DMS153 treated with DMSO at 0.1 percent for 48 hours (cell line): ENCODE measurements at regions not wholly inside any gene's neighbourhood (a gene's known extent, or its start where the extent isn't known, plus 50 kb on each side); places are given as distances from the start of the nearest gene placed in this dataset.
"Not testable (repeated sequence)": the region's sequence is repeated elsewhere in the genome, so short reads cannot be mapped to it uniquely, and the experiment has no call there.

Experiments used
- DNase-seq: peaks from one replicate; lab custom pipeline; 2025; ENCODE audit not compliant: unreplicated experiment; lab: John Stamatoyannopoulos, UW

DNA sequence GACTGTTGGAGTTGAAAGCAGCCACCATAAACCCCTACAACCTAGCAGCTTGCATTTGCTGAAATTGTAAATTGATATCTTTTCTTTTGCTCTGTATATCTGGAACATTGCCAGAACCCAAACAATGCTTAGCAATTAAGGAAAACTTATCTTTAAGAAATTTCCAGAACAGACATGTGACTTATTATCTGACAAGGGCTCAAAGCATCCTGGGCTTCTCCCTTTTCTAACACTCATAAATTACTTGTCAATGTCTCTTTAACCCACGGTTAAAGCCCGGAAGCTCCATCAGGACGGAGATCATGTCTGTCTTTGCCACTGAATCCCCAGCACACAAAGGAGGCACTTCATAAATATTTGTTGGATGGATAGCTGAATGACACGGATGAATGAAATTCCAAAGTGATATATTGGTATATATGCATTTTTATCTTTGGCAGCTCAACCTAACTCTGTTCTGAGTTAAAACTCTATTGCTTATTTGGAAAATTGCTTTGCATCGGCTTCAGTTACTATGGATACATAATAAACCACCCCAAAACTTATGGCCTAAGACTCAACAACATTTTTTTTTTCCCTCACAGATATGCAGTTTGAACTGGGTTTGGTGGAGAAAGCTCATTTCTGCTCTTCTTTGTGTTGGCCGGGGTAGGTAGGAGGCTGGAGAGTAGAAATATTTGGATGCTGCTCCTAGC is 103.1 kb upstream of the CLINT1 start:
- DNase-seq: no peak

- DNase-seq: peak; percentile 51
These were observed 102.2 kb upstream of the CLINT1 start for GRCh38 chr5:157961176-157961575.

GRCh38 chr5:157959370-157959769 is 100.4 kb upstream of the CLINT1 start:
- DNase-seq: no peak

- DNase-seq: no peak
These were observed 97.4 kb upstream of the CLINT1 start for GRCh38 chr5:157956271-157956885.

DNA sequence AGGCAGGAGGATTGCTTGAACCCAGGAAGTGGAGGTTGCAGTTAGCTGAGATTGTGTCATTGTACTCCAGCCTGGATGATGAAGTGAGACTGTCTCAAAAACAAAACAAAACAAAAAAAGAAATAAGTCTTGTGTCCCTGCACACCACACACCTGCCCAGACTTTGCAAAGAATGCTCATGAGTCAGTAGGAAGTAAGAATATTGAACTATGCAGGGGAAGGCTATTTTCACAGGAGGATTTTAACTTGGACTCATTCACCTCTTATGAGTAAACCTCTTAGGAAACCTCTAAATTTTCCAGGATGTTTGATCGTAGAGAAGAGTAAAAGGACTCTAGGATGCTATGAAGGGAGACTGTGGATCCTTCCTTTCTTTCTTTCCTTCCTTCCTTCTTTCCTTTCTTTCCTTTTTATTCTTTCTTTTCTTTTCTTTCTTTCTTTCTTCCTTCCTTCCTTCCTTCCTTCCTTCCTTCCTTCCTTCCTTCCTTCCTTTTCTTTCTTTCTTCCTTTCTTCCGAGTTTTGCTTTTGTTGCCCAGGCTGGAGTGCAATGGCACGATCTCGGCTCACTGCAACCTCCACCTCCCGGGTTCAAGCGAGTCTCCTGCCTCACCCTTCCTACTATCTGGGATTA is 96.7 kb upstream of the CLINT1 start:
- DNase-seq: no peak

GRCh38 chr5:157952374-157952685 is 93.4 kb upstream of the CLINT1 start:
- no peak for DNase-seq

DNA sequence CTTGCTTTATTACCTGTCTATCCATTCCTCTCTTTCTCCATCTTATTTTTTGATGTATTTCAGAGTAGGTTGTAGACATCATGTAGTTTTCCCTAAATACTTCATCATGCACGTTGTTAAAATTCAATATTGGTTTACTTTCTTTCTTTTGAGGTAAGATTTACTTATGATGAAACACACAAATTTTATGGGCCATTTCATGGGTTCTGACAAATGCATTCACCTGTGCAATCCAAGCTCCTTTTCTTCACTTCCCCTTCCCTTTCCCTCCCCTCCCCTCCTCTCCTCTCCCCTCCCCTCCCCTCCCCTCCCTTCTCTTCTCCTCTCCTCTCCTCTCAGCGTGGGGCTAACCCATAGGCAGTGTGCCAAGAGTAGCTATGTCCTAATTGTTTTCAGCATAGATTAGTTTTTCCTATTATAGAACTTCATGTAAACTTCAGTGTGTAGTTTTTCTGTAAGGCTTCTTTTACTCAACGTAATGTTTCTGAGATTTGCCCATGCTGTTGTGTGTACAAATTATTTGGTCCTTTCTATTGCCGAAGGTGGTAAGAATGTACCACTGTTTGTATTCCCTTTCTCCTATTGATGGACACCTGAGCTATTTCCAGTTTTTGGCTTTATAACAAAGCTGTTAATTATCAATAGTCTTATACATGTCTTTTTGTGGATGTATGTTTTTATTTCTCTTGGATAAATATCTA is 92.9 kb upstream of the CLINT1 start:
- no peak for DNase-seq

- no peak for DNase-seq
These were observed 90.6 kb upstream of the CLINT1 start for GRCh38 chr5:157949520-157949919.

GRCh38 chr5:157948738-157949410 is 89.9 kb upstream of the CLINT1 start:
- no peak for DNase-seq

GRCh38 chr5:157947156-157947555 is 88.2 kb upstream of the CLINT1 start:
- DNase-seq: no peak

- not testable (repeated sequence) for DNase-seq
These were observed 86.9 kb upstream of the CLINT1 start for GRCh38 chr5:157945822-157946221.

DNA sequence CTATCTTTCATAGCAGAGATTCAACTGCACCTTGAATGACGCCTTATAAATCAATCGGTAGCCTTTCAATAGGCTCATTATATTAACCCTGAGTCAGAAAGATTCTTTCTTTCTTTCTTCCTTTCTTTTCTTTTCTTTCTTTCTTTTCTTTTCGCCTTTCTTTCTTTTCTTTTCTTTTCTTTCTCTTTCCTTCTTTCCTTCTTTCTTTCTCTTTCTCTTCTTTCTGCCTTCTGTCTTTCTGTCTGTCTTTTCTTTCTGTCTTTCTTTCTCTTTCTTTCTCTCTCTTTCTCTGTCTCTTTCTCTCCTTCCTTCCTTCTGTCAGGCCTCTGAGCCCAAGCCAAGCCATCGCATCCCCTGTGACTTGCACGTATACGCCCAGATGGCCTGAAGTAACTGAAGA is 86.0 kb upstream of the CLINT1 start:
- no peak for DNase-seq

GRCh38 chr5:157944077-157944633 is 85.2 kb upstream of the CLINT1 start:
- DNase-seq: no peak

GRCh38 chr5:157942595-157942994 is 83.7 kb upstream of the CLINT1 start:
- no peak for DNase-seq

- no peak for DNase-seq
These were observed 82.7 kb upstream of the CLINT1 start for GRCh38 chr5:157941616-157942015.

DNA sequence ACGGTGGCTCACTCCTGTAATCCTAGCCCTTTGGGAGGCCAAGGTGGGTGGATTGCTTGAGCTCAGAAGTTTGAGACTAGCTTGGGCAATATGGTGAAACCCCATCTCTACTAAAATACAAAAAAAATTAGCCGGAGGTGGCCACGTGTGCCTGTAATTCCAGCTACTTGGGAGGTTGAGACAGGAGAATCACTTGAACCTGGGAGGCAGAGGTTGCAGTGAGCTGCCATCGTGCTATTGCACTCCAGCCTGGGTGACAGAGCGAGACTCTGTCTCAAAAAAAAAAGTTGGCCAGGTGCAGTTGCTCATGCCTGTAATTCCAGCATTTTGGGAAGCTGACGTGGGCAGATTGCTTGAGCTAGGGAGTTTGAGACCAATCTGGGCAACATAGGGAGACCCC is 79.2 kb upstream of the CLINT1 start:
- not testable (repeated sequence) for DNase-seq

DNA sequence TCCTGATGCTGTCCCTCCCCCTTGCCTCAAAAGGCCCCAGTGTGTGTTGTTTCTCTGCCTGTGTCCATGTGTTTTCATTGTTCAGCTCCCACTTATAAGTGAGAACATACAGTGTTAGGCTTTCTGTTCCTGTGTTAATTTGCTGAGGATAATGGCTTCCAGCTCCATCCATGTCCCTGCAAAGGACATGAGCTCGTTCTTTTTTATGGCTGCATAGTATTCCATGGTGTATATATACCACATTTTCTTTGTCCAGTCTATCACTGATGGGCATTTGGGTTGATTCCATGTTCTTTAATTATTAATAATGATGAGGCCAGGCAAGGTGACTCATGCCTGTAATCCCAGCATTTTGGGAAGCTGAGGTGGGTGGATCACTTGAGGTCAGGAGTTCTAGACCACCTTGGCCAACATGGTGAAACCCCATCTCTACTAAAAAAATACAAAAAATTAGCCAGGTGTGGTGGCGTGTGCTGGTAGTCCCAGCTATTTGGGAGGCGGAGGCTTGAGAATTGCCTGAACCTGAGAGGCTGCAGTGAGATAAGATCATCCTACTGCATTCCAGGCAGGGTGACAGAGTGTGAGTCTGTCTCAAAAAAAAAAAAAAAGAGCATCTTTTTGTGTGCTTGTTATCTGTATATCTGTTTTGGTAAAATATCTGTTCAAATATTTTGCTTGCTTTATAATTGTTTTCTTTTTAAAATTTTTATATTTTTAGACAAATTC is 78.0 kb upstream of the CLINT1 start:
- DNase-seq: not testable (repeated sequence)

DNA sequence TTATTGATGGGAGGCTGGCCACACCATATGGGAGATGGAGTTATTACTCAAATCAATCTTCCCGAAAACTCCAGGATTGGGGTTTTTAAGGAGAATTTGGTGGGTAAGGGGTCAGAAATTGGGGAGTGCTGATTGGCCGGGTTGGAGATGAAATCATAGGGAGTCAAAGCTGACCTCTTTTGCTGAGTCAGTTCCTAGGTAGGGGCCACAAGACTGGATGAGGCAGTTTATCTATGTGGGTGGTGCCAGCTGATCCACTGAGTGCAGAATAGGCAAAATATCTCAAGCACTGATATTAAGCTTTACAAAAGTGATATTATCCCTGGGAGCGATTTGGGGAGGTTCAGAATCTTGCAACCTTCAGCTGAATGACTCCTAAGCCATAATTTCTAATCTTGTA is 75.7 kb upstream of the CLINT1 start:
- DNase-seq: no peak

DNA sequence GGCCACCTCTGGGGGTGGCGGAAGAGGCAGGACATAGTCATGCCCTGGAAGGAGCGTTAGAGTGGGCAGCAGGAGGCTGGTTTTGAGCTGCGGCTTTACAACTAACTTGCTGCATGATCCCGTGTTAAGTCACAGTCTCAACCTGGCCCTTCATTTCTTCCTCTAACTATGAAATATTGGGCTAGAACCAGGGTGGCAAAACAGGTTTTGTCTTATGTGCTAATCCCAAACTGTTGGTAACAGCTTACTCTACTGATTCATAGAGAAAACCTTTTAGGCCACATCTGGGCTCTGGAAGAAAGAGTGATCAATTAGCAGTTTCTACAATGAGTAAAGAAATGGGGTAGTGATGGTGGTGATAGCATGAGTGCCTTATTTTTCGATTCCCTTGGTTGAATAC is 74.1 kb upstream of the CLINT1 start:
- no peak for DNase-seq

- DNase-seq: no peak
These were observed 71.8 kb upstream of the CLINT1 start for GRCh38 chr5:157930710-157931109.

GRCh38 chr5:157926977-157927376 is 68.0 kb upstream of the CLINT1 start:
- no peak for DNase-seq
